HCT116 (cell line): ENCODE measurements at regions not wholly inside any gene's neighbourhood (a gene's known extent, or its start where the extent isn't known, plus 50 kb on each side); places are given as distances from the start of the nearest gene placed in this dataset.

Source experiments
- ATAC-seq: fragments of 200-7000 bp; cut with Tn5 transposase; 2 replicates; pipeline ENCODE4 v1.9.1; 2020; ENCODE audit warnings: mild to moderate bottlenecking, moderate library complexity
- BruUV-seq: library from RNA; stranded (reverse); fragments of 400-500 nt; replicated peaks from 2 replicates; lab custom pipeline; 2021; lab: Mats Ljungman, UMichigan
- CTCF ChIA-PET: fragments of 300-600 bp; sonication (Branson Sonifier 250); formaldehyde crosslinking; loops from one replicate; lab custom pipeline; 2021; ENCODE audit warnings: antibody characterized with exemption; lab: Charles Lee
- POLR2A ChIA-PET: fragments of 300-600, 350-600 bp; sonication (Branson Sonifier 250); formaldehyde crosslinking; loops from one replicate; lab custom pipeline; 2021; ENCODE audit warnings: antibody characterized with exemption; lab: Charles Lee
- RAD21 ChIA-PET, 2 experiments: fragments of 300-600 bp; sonication (Branson Sonifier 250); formaldehyde crosslinking; loops; one replicate each; lab custom pipeline; 2023; ENCODE audit warnings: low total read pairs in 2 of 2; ENCODE audit not compliant: uncharacterized antibody in 2 of 2, unreplicated experiment in 2 of 2, low non-redundant PET in 1 of 2; lab: Charles Lee
- DNase-seq: peaks from one replicate; pipeline ENCODE4 v3.0.0-alpha.2; 2010; ENCODE audit warnings: low read depth, low spot score
- H2AFZ ChIP-seq: fragments of 200-600 bp; shearing (Covaris generic), sonication (generic); 2 replicates; pipeline ENCODE4 v1.6.1; 2017; ENCODE audit warnings: low read depth, mixed run types, mixed read lengths, antibody characterized with exemption, low read length; ENCODE audit not compliant: poor library complexity, severe bottlenecking
- H3K27ac ChIP-seq: 2 replicates; pipeline ENCODE4 v1.5.1; 2012; ENCODE audit warnings: low read depth, low read length
- H3K27me3 ChIP-seq: fragments of 200-600 bp; sonication (generic); 2 replicates; pipeline ENCODE4 v1.6.1; 2016; ENCODE audit warnings: mixed run types, low read length, mixed read lengths; ENCODE audit not compliant: insufficient read depth
- H3K36me3 ChIP-seq, 2 experiments: fragments of 200-500 bp in 1 of 2; fragments of 200-600 bp in 1 of 2; sonication (Bioruptor generic) in 1 of 2; sonication (generic) in 1 of 2; 2 replicates each; pipeline versions ENCODE4 v1.5.1 to v1.6.1; 2014 to 2016; ENCODE audit warnings: low read length in 2 of 2, inconsistent platforms in 1 of 2, mixed read lengths in 1 of 2, mixed run types in 1 of 2; ENCODE audit not compliant: insufficient read depth in 2 of 2, control insufficient read depth in 1 of 2
- H3K4me1 ChIP-seq, 2 experiments: fragments of 200-600 bp in 1 of 2; sonication (generic) in 1 of 2; 2 replicates each; pipeline versions ENCODE4 v1.5.1 to v1.6.1; 2012 to 2017; ENCODE audit warnings: low read length in 2 of 2, inconsistent platforms in 1 of 2, mild to moderate bottlenecking in 1 of 2, mixed read lengths in 1 of 2, mixed run types in 1 of 2, moderate library complexity in 1 of 2; ENCODE audit not compliant: insufficient read depth in 2 of 2, control insufficient read depth in 1 of 2
- H3K4me2 ChIP-seq: fragments of 200-600 bp; sonication (generic); 2 replicates; pipeline ENCODE4 v1.6.1; 2017; ENCODE audit warnings: mixed run types, low read length, mixed read lengths
- H3K4me3 ChIP-seq, 2 experiments: fragments of 200-600 bp in 1 of 2; sonication (generic) in 1 of 2; replicated peaks in 1 of 2; 2 replicates each; pipeline ENCODE4 v1.5.1; 2011 to 2016; ENCODE audit warnings: low read length in 2 of 2, control low read depth in 1 of 2, low read depth in 1 of 2, mild to moderate bottlenecking in 1 of 2, mixed read lengths in 1 of 2, mixed run types in 1 of 2
- H3K79me2 ChIP-seq: fragments of 200-600 bp; sonication (generic); 2 replicates; pipeline ENCODE4 v1.6.1; 2017; ENCODE audit warnings: mild to moderate bottlenecking, mixed run types, low read length, moderate library complexity, mixed read lengths; ENCODE audit not compliant: insufficient read depth
- H3K9ac ChIP-seq: fragments of 200-600 bp; sonication (generic); 2 replicates; pipeline ENCODE4 v1.6.1; 2016; ENCODE audit warnings: low read length, mixed read lengths
- H3K9me2 ChIP-seq: fragments of 200-600 bp; sonication (generic), shearing (Covaris generic); 2 replicates; pipeline ENCODE4 v1.6.1; 2017; ENCODE audit warnings: mixed run types, mild to moderate bottlenecking, moderate library complexity; ENCODE audit not compliant: insufficient read depth
- H3K9me3 ChIP-seq, 2 experiments: fragments of 200-500 bp in 1 of 2; fragments of 200-600 bp in 1 of 2; sonication (Bioruptor generic) in 1 of 2; sonication (generic) in 1 of 2; 2 replicates each; pipeline ENCODE4 v1.6.1; 2014 to 2017; ENCODE audit warnings: low read length in 2 of 2, mixed read lengths in 2 of 2, inconsistent platforms in 1 of 2, low read depth in 1 of 2, mild to moderate bottlenecking in 1 of 2, mixed run types in 1 of 2, moderate library complexity in 1 of 2; ENCODE audit not compliant: control insufficient read depth in 1 of 2, insufficient read depth in 1 of 2
- H4K20me1 ChIP-seq: fragments of 200-600 bp; sonication (generic), shearing (Covaris generic); 2 replicates; pipeline ENCODE4 v1.6.1; 2017; ENCODE audit warnings: mixed run types, mild to moderate bottlenecking, moderate library complexity; ENCODE audit not compliant: insufficient read depth
- CBX3 ChIP-seq: IDR thresholded peaks from 2 replicates; pipeline ENCODE4 v1.6.1; 2012; ENCODE audit warnings: low read depth
- EGR1 ChIP-seq: IDR thresholded peaks from 2 replicates; pipeline ENCODE4 v1.6.1; 2012; ENCODE audit warnings: low read depth
- ELF1 ChIP-seq: IDR thresholded peaks from 2 replicates; pipeline ENCODE4 v1.6.1; 2012; ENCODE audit warnings: low read depth, borderline replicate concordance
- EZH2 ChIP-seq: fragments of 200-600 bp; sonication (generic); IDR thresholded peaks from 2 replicates; pipeline ENCODE4 v1.6.1; 2017; ENCODE audit warnings: antibody characterized with exemption, mixed run types
- EZH2phosphoT487 ChIP-seq: fragments of 200-600 bp; IDR thresholded peaks from 2 replicates; pipeline ENCODE4 v1.6.1; 2018; ENCODE audit warnings: antibody characterized with exemption, borderline replicate concordance
- FOSL1 ChIP-seq: IDR thresholded peaks from 2 replicates; pipeline ENCODE4 v1.6.1; 2012; ENCODE audit warnings: low read depth
- POLR2A ChIP-seq: IDR thresholded peaks from 2 replicates; pipeline ENCODE4 v1.7.0; 2011; ENCODE audit warnings: borderline replicate concordance; ENCODE audit not compliant: insufficient read depth, insufficient read length; ENCODE audit errors: extremely low read depth
- POLR2AphosphoS5 ChIP-seq: IDR thresholded peaks from 2 replicates; pipeline ENCODE4 v1.6.1; 2011; ENCODE audit warnings: mild to moderate bottlenecking, low read depth, low read length, moderate library complexity
- RAD21 ChIP-seq: IDR thresholded peaks from 2 replicates; pipeline ENCODE4 v1.6.1; 2012; ENCODE audit warnings: low read depth, mild to moderate bottlenecking
- SIN3A ChIP-seq: IDR thresholded peaks from 2 replicates; pipeline ENCODE4 v1.6.1; 2012; ENCODE audit warnings: low read depth
- intact Hi-C: fragments of 100-400 bp; cut with micrococcal nuclease; formaldehyde crosslinking; loops from 2 replicates; pipeline ENCODE4 v1.10.0; 2022
- TF ChIP-seq, protein P1 (sequence below): IDR thresholded peaks from 2 replicates; pipeline ENCODE4 v1.6.1; 2011; ENCODE audit warnings: mild to moderate bottlenecking, low read length, moderate library complexity; ENCODE audit not compliant: insufficient replicate concordance; ENCODE audit errors: extremely low read depth
- TF ChIP-seq, protein P2 (sequence below): IDR thresholded peaks from 2 replicates; pipeline ENCODE4 v1.6.1; 2012; ENCODE audit warnings: low read depth

DNA sequence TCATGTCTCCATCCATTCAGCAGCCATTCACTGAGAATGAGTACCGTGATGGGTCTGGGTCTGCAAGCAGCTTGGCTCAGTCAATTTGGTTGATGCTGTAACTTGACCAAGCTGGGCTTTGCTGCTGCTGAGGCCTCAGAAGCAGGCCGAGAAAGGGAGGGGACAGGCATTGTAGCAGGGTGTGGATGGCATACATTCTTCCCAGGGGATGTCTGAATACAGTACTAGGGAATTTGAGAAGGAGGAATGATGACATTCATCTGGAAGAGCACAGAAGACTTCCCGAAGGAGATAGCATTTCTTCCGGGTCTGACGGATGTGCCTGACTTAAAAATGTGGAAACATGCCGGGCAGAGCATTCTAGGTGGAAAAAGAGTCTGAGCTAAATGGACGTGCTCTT lies 105.3 kb upstream of the ADPGK start:
- Histone ChIP-seq H3K4me1 (no peaks in the 10 kb centered on the region), H3K27ac (no peak overlapping the region), H3K4me3 (no peak overlapping the region), H3K36me3 (no peaks in the 10 kb centered on the region), H3K79me2 (no peaks in the 10 kb centered on the region), H3K9me3 (no peaks in the 10 kb centered on the region), H2AFZ (no peak overlapping the region), H4K20me1 (no peaks in the 10 kb centered on the region), H3K27me3 (no peaks in the 10 kb centered on the region), H3K9ac (no peak overlapping the region), H3K4me2 (no peak overlapping the region), H3K9me2 (no peaks in the 10 kb centered on the region)
- TF ChIP-seq EGR1: no peak
- TF ChIP-seq EZH2: no peak
- no peak for TF ChIP-seq FOSL1
- TF ChIP-seq EZH2phosphoT487: no peak
- TF ChIP-seq, protein P1, sequence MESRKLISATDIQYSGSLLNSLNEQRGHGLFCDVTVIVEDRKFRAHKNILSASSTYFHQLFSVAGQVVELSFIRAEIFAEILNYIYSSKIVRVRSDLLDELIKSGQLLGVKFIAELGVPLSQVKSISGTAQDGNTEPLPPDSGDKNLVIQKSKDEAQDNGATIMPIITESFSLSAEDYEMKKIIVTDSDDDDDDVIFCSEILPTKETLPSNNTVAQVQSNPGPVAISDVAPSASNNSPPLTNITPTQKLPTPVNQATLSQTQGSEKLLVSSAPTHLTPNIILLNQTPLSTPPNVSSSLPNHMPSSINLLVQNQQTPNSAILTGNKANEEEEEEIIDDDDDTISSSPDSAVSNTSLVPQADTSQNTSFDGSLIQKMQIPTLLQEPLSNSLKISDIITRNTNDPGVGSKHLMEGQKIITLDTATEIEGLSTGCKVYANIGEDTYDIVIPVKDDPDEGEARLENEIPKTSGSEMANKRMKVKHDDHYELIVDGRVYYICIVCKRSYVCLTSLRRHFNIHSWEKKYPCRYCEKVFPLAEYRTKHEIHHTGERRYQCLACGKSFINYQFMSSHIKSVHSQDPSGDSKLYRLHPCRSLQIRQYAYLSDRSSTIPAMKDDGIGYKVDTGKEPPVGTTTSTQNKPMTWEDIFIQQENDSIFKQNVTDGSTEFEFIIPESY: no peak
- TF ChIP-seq ELF1: no peak
- TF ChIP-seq CBX3: no peak
- no peak for TF ChIP-seq POLR2AphosphoS5
- TF ChIP-seq POLR2A: no peak
- TF ChIP-seq SIN3A: no peak
- TF ChIP-seq RAD21: no peak
- TF ChIP-seq, protein P2, sequence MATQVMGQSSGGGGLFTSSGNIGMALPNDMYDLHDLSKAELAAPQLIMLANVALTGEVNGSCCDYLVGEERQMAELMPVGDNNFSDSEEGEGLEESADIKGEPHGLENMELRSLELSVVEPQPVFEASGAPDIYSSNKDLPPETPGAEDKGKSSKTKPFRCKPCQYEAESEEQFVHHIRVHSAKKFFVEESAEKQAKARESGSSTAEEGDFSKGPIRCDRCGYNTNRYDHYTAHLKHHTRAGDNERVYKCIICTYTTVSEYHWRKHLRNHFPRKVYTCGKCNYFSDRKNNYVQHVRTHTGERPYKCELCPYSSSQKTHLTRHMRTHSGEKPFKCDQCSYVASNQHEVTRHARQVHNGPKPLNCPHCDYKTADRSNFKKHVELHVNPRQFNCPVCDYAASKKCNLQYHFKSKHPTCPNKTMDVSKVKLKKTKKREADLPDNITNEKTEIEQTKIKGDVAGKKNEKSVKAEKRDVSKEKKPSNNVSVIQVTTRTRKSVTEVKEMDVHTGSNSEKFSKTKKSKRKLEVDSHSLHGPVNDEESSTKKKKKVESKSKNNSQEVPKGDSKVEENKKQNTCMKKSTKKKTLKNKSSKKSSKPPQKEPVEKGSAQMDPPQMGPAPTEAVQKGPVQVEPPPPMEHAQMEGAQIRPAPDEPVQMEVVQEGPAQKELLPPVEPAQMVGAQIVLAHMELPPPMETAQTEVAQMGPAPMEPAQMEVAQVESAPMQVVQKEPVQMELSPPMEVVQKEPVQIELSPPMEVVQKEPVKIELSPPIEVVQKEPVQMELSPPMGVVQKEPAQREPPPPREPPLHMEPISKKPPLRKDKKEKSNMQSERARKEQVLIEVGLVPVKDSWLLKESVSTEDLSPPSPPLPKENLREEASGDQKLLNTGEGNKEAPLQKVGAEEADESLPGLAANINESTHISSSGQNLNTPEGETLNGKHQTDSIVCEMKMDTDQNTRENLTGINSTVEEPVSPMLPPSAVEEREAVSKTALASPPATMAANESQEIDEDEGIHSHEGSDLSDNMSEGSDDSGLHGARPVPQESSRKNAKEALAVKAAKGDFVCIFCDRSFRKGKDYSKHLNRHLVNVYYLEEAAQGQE: no peak
- intact Hi-C loops: no loop called here
- DNase-seq (no peak), ATAC-seq (no peak)
- ChIA-PET CTCF (no interaction called here), POLR2A (no interaction called here), RAD21 (no interaction called here)
- BruUV-seq: no TSS peak
